ENCODE measurements at regions not wholly inside any gene's neighbourhood (a gene's known extent, or its start where the extent isn't known, plus 50 kb on each side); places are given as distances from the start of the nearest gene placed in this dataset.

GRCh38 chr3:22039161-22039560, 288.2 kb upstream of the ZNF385D start:
- Histone ChIP-seq H3K36me3 (ENCODE audit: control insufficient read depth, insufficient read depth, low read length) (no peaks in the 10 kb centered on the region), H3K4me3 (replicated peaks; ENCODE audit: low read depth, low read length) (no peak overlapping the region), H3K27me3 (replicated peaks; ENCODE audit: control insufficient read depth, insufficient read depth, low read length) (no peaks in the 10 kb centered on the region)
- TF ChIP-seq CTCF (IDR thresholded peaks at IDR 0.05; ENCODE audit: insufficient read depth, low read length, poor library complexity, severe bottlenecking) = no peak
- DNase-seq (ENCODE audit: extremely low read depth, insufficient read length) = no peak

- TF ChIP-seq CTCF (IDR thresholded peaks at IDR 0.05; ENCODE audit: insufficient read depth, low read length, poor library complexity, severe bottlenecking) = no peak
- Histone ChIP-seq H3K4me3 (replicated peaks; ENCODE audit: low read depth, low read length) (no peak overlapping the region), H3K27me3 (replicated peaks; ENCODE audit: control insufficient read depth, insufficient read depth, low read length) (no peaks in the 10 kb centered on the region), H3K36me3 (ENCODE audit: control insufficient read depth, insufficient read depth, low read length) (no peaks in the 10 kb centered on the region)
- no peak for DNase-seq (ENCODE audit: extremely low read depth, insufficient read length)
Measured at GRCh38 chr3:22040150-22040549, 289.1 kb upstream of the ZNF385D start.

- H3K27me3 ChIP-seq (replicated peaks; ENCODE audit: control insufficient read depth, insufficient read depth, low read length) = no peaks in the 10 kb centered on the region
- TF ChIP-seq CTCF (IDR thresholded peaks at IDR 0.05; ENCODE audit: insufficient read depth, low read length, poor library complexity, severe bottlenecking) = no peak
- H3K4me3 ChIP-seq (replicated peaks; ENCODE audit: low read depth, low read length) = no peak overlapping the region
- H3K36me3 ChIP-seq (ENCODE audit: control insufficient read depth, insufficient read depth, low read length) = no peaks in the 10 kb centered on the region
- DNase-seq (ENCODE audit: extremely low read depth, insufficient read length) = no peak
Measured at GRCh38 chr3:22045882-22046281, 294.9 kb upstream of the ZNF385D start.

- no peaks in the 10 kb centered on the region for H3K36me3 ChIP-seq (ENCODE audit: control insufficient read depth, insufficient read depth, low read length)
- no peak for TF ChIP-seq CTCF (IDR thresholded peaks at IDR 0.05; ENCODE audit: insufficient read depth, low read length, poor library complexity, severe bottlenecking)
- no peak overlapping the region for H3K4me3 ChIP-seq (replicated peaks; ENCODE audit: low read depth, low read length)
- H3K27me3 ChIP-seq (replicated peaks; ENCODE audit: control insufficient read depth, insufficient read depth, low read length) = no peaks in the 10 kb centered on the region
- no peak for DNase-seq (ENCODE audit: extremely low read depth, insufficient read length)
Measured at GRCh38 chr3:22063500-22063899, 312.5 kb upstream of the ZNF385D start.

- TF ChIP-seq CTCF (IDR thresholded peaks at IDR 0.05; ENCODE audit: insufficient read depth, low read length, poor library complexity, severe bottlenecking) = no peak
- Histone ChIP-seq H3K36me3 (ENCODE audit: control insufficient read depth, insufficient read depth, low read length) (no peaks in the 10 kb centered on the region), H3K4me3 (replicated peaks; ENCODE audit: low read depth, low read length) (no peak overlapping the region), H3K27me3 (replicated peaks; ENCODE audit: control insufficient read depth, insufficient read depth, low read length) (no peaks in the 10 kb centered on the region)
- DNase-seq (ENCODE audit: extremely low read depth, insufficient read length) = no peak
Measured at GRCh38 chr3:22068619-22069018, 317.6 kb upstream of the ZNF385D start.

- DNase-seq (ENCODE audit: extremely low read depth, insufficient read length) = no peak
- Histone ChIP-seq H3K4me3 (replicated peaks; ENCODE audit: low read depth, low read length) (no peak overlapping the region), H3K36me3 (ENCODE audit: control insufficient read depth, insufficient read depth, low read length) (no peaks in the 10 kb centered on the region), H3K27me3 (replicated peaks; ENCODE audit: control insufficient read depth, insufficient read depth, low read length) (no peaks in the 10 kb centered on the region)
- no peak for TF ChIP-seq CTCF (IDR thresholded peaks at IDR 0.05; ENCODE audit: insufficient read depth, low read length, poor library complexity, severe bottlenecking)
Measured at GRCh38 chr3:22088204-22088603, 337.2 kb upstream of the ZNF385D start.
